ENCODE measurements at regions not wholly inside any gene's neighbourhood (a gene's known extent, or its start where the extent isn't known, plus 50 kb on each side); places are given as distances from the start of the nearest gene placed in this dataset.

DNA sequence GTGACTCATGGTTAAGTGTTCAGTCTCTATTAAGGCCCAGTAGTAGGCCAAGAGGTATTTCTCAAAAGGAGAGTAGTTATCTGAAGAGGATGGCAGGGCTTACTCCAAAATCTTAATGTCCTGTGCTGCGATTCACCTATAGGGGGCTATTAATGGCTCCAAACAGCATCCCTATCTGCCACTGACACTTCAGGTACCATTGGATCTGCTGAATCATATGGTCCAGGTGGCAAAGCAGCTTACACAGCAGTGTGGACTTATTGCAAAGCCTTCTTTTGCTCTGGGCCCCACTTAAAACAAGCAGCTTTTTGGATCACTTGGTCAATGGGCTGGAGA, 60.8 kb upstream of the ATP2B1 start:
- TF ChIP-seq, protein P1, sequence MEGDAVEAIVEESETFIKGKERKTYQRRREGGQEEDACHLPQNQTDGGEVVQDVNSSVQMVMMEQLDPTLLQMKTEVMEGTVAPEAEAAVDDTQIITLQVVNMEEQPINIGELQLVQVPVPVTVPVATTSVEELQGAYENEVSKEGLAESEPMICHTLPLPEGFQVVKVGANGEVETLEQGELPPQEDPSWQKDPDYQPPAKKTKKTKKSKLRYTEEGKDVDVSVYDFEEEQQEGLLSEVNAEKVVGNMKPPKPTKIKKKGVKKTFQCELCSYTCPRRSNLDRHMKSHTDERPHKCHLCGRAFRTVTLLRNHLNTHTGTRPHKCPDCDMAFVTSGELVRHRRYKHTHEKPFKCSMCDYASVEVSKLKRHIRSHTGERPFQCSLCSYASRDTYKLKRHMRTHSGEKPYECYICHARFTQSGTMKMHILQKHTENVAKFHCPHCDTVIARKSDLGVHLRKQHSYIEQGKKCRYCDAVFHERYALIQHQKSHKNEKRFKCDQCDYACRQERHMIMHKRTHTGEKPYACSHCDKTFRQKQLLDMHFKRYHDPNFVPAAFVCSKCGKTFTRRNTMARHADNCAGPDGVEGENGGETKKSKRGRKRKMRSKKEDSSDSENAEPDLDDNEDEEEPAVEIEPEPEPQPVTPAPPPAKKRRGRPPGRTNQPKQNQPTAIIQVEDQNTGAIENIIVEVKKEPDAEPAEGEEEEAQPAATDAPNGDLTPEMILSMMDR (IDR thresholded peaks at IDR 0.05) = no peak
- no peak for TF ChIP-seq POLR2A (IDR thresholded peaks at IDR 0.05)

All from gastroesophageal sphincter (tissue), 3 donors.